Peyer's patch (tissue), 4 donors: ENCODE measurements at regions not wholly inside any gene's neighbourhood (a gene's known extent, or its start where the extent isn't known, plus 50 kb on each side); places are given as distances from the start of the nearest gene placed in this dataset.

Source experiments
- DNase-seq, 3 donors: peaks; one replicate each; pipeline ENCODE4 v3.0.0-alpha.2; 2017 to 2019
- H3K27ac ChIP-seq, 4 donors: fragments of 200-600 bp; sonication (generic); one replicate each; pipeline ENCODE4 v1.5.1; 2016 to 2019
- H3K27me3 ChIP-seq, 2 donors: fragments of 200-600 bp; sonication (generic); one replicate each; pipeline ENCODE4 v1.5.1; 2019
- H3K36me3 ChIP-seq, 3 donors: fragments of 200-600 bp; sonication (generic); one replicate each; pipeline ENCODE4 v1.5.1; 2016 to 2019
- H3K4me1 ChIP-seq, 4 donors: fragments of 200-600 bp; sonication (generic); one replicate each; pipeline ENCODE4 v1.5.1; 2016 to 2019
- H3K4me3 ChIP-seq, 4 donors: fragments of 200-600 bp; sonication (generic); 1 replicate in 3 of 4; 2 replicates in 1 of 4; pipeline ENCODE4 v1.5.1; 2016 to 2019; ENCODE audit warnings: mild to moderate bottlenecking in 1 of 4
- H3K9me3 ChIP-seq, 4 donors: fragments of 200-600 bp; sonication (generic); one replicate each; pipeline ENCODE4 v1.5.1; 2016 to 2019; ENCODE audit warnings: mild to moderate bottlenecking in 1 of 4
- CTCF ChIP-seq, 6 experiments: fragments of 450-650 bp in 4 of 6; fragments of 200-600 bp in 2 of 6; sonication (generic) in 1 of 6; IDR thresholded peaks; one replicate each; pipeline ENCODE4 v1.5.1; 2017 to 2019; ENCODE audit warnings: antibody characterized with exemption in 6 of 6, mild to moderate bottlenecking in 3 of 6, moderate library complexity in 1 of 6
- POLR2A ChIP-seq, 2 donors: fragments of 450-650 bp; IDR thresholded peaks; one replicate each; pipeline ENCODE4 v1.5.1; 2017; ENCODE audit warnings: antibody characterized with exemption in 2 of 2, mild to moderate bottlenecking in 2 of 2, moderate library complexity in 2 of 2

- TF ChIP-seq POLR2A (IDR thresholded peaks at IDR 0.05) = no peak
- TF ChIP-seq CTCF (IDR thresholded peaks at IDR 0.05) = no peak
- H3K27me3 ChIP-seq = no peaks in the 10 kb centered on the region
- no peaks in the 10 kb centered on the region for H3K4me1 ChIP-seq
- no peak for DNase-seq
- H3K9me3 ChIP-seq = no peaks in the 10 kb centered on the region
- no peak overlapping the region for H3K27ac ChIP-seq
- H3K4me3 ChIP-seq = no peak overlapping the region
- H3K36me3 ChIP-seq = no peaks in the 10 kb centered on the region
Observed at GRCh38 chr18:55862693-55863390, 274.9 kb upstream of the TCF4 start.

GRCh38 chr18:55861266-55861665 is 273.3 kb upstream of the TCF4 start:
- Histone ChIP-seq H3K27me3 (no peaks in the 10 kb centered on the region), H3K36me3 (no peaks in the 10 kb centered on the region), H3K27ac (no peak overlapping the region), H3K4me3 (no peak overlapping the region), H3K9me3 (no peaks in the 10 kb centered on the region), H3K4me1 (no peaks in the 10 kb centered on the region)
- DNase-seq = no peak
- peak in 1 of 6 experiments; percentile 4 for TF ChIP-seq CTCF (IDR thresholded peaks at IDR 0.05)
- no peak for TF ChIP-seq POLR2A (IDR thresholded peaks at IDR 0.05)

- DNase-seq = no peak
- Histone ChIP-seq H3K27ac (no peak overlapping the region), H3K4me1 (no peaks in the 10 kb centered on the region), H3K36me3 (no peaks in the 10 kb centered on the region), H3K27me3 (no peaks in the 10 kb centered on the region), H3K9me3 (no peaks in the 10 kb centered on the region), H3K4me3 (no peak overlapping the region)
- TF ChIP-seq POLR2A (IDR thresholded peaks at IDR 0.05) = no peak
- no peak for TF ChIP-seq CTCF (IDR thresholded peaks at IDR 0.05)
Observed at GRCh38 chr18:55858661-55859515, 270.9 kb upstream of the TCF4 start.

GRCh38 chr18:55857956-55858355 is 270.0 kb upstream of the TCF4 start:
- TF ChIP-seq CTCF (IDR thresholded peaks at IDR 0.05) = no peak
- no peak for TF ChIP-seq POLR2A (IDR thresholded peaks at IDR 0.05)
- Histone ChIP-seq H3K27ac (no peak overlapping the region), H3K9me3 (no peaks in the 10 kb centered on the region), H3K4me3 (no peak overlapping the region), H3K4me1 (no peaks in the 10 kb centered on the region), H3K27me3 (no peaks in the 10 kb centered on the region), H3K36me3 (no peaks in the 10 kb centered on the region)
- DNase-seq = no peak

GRCh38 chr18:55857409-55857808 is 269.4 kb upstream of the TCF4 start:
- DNase-seq = no peak
- Histone ChIP-seq H3K4me1 (no peaks in the 10 kb centered on the region), H3K9me3 (no peaks in the 10 kb centered on the region), H3K27me3 (no peaks in the 10 kb centered on the region), H3K36me3 (no peaks in the 10 kb centered on the region), H3K4me3 (no peak overlapping the region), H3K27ac (no peak overlapping the region)
- TF ChIP-seq CTCF (IDR thresholded peaks at IDR 0.05) (no peak), POLR2A (IDR thresholded peaks at IDR 0.05) (no peak)
